ENCODE measurements at regions not wholly inside any gene's neighbourhood (a gene's known extent, or its start where the extent isn't known, plus 50 kb on each side); places are given as distances from the start of the nearest gene placed in this dataset.
"Not testable (repeated sequence)": the region's sequence is repeated elsewhere in the genome, so short reads cannot be mapped to it uniquely, and the experiment has no call there.

- TF ChIP-seq CTCF, POLR2A (IDR thresholded peaks at IDR 0.05): not testable (repeated sequence)
Observed at GRCh38 chr3:51606871-51607270, 64.2 kb upstream of the TEX264 start.
